SK-N-SH (cell line): ENCODE measurements at regions not wholly inside any gene's neighbourhood (a gene's known extent, or its start where the extent isn't known, plus 50 kb on each side); places are given as distances from the start of the nearest gene placed in this dataset.

ENCODE experiments used
- CTCF ChIA-PET: fragments of 300-600, 350-600 bp; formaldehyde crosslinking; extraction: SDS; loops from one replicate; lab custom pipeline; 2021; lab: Yijun Ruan, JAX
- POLR2A ChIA-PET: fragments of 350-600 bp; sonication (Branson Sonifier 250); formaldehyde crosslinking; extraction: SDS; loops from one replicate; lab custom pipeline; 2020; ENCODE audit warnings: antibody characterized with exemption, inconsistent platforms; lab: Yijun Ruan, JAX
- DNase-seq: peaks from one replicate; pipeline ENCODE4 v3.0.0; 2012
- H2AFZ ChIP-seq: fragments of 200-600 bp; sonication (generic); 2 replicates; pipeline ENCODE4 v1.8.1; 2016; ENCODE audit warnings: antibody characterized with exemption, mild to moderate bottlenecking, low read depth
- H3F3A ChIP-seq: fragments of 200-600 bp; sonication (generic); replicated peaks from 2 replicates; pipeline ENCODE3; 2016; ENCODE audit warnings: antibody characterized with exemption, mild to moderate bottlenecking; ENCODE audit not compliant: insufficient read depth
- H3K27ac ChIP-seq, 2 experiments: fragments of 200-500 bp in 1 of 2; fragments of 200-600 bp in 1 of 2; sonication (Bioruptor generic) in 1 of 2; sonication (generic), shearing (Covaris generic) in 1 of 2; 2 replicates each; pipeline versions ENCODE4 v1.5.1 to v1.6.1; 2014 to 2016; ENCODE audit warnings: low read depth in 2 of 2, inconsistent platforms in 1 of 2, low read length in 1 of 2, mild to moderate bottlenecking in 1 of 2, mixed read lengths in 1 of 2
- H3K27me3 ChIP-seq: fragments of 200-600 bp; sonication (generic), shearing (Covaris generic); 2 replicates; pipeline ENCODE4 v1.6.1; 2016; ENCODE audit warnings: mixed run types; ENCODE audit not compliant: insufficient read depth
- H3K36me3 ChIP-seq, 2 experiments: fragments of 200-500 bp in 1 of 2; fragments of 200-600 bp in 1 of 2; sonication (Bioruptor generic) in 1 of 2; sonication (generic) in 1 of 2; replicated peaks in 1 of 2; 2 replicates each; pipeline versions ENCODE3 to v1.5.1; 2014 to 2016; ENCODE audit warnings: low read length in 1 of 2, mild to moderate bottlenecking in 1 of 2; ENCODE audit not compliant: insufficient read depth in 2 of 2, control insufficient read depth in 1 of 2
- H3K4me1 ChIP-seq, 2 experiments: fragments of 200-500 bp in 1 of 2; fragments of 200-600 bp in 1 of 2; sonication (Bioruptor generic) in 1 of 2; sonication (generic), shearing (Covaris generic) in 1 of 2; 2 replicates each; pipeline versions ENCODE4 v1.5.1 to v1.6.1; 2014 to 2016; ENCODE audit warnings: low read depth in 1 of 2, low read length in 1 of 2, mixed run types in 1 of 2; ENCODE audit not compliant: insufficient read depth in 2 of 2, control insufficient read depth in 1 of 2
- H3K4me2 ChIP-seq: fragments of 200-600 bp; sonication (generic), shearing (Covaris generic); 2 replicates; pipeline ENCODE4 v1.6.1; 2017; ENCODE audit warnings: mixed run types
- H3K4me3 ChIP-seq, 2 experiments: fragments of 200-500 bp in 1 of 2; fragments of 200-600 bp in 1 of 2; sonication (Bioruptor generic) in 1 of 2; sonication (generic), shearing (Covaris generic) in 1 of 2; 2 replicates each; pipeline versions ENCODE4 v1.5.1 to v1.8.1; 2014 to 2016; ENCODE audit warnings: low read depth in 2 of 2, inconsistent platforms in 1 of 2, low read length in 1 of 2, mild to moderate bottlenecking in 1 of 2, mixed read lengths in 1 of 2, moderate library complexity in 1 of 2
- H3K79me2 ChIP-seq: fragments of 200-600 bp; sonication (generic); 2 replicates; pipeline ENCODE4 v1.8.1; 2017; ENCODE audit warnings: mild to moderate bottlenecking; ENCODE audit not compliant: insufficient read depth
- H3K9ac ChIP-seq: fragments of 200-600 bp; sonication (generic); 2 replicates; pipeline ENCODE4 v1.6.1; 2017; ENCODE audit warnings: mixed run types
- H3K9me2 ChIP-seq: fragments of 200-600 bp; sonication (generic); 2 replicates; pipeline ENCODE4 v1.6.1; 2017; ENCODE audit warnings: mixed run types
- H3K9me3 ChIP-seq: fragments of 200-600 bp; sonication (generic); 2 replicates; pipeline ENCODE4 v1.6.1; 2017; ENCODE audit warnings: mixed run types, mild to moderate bottlenecking, moderate library complexity
- H4K20me1 ChIP-seq: fragments of 200-600 bp; sonication (generic); 2 replicates; pipeline ENCODE4 v1.6.1; 2017; ENCODE audit warnings: mild to moderate bottlenecking, mixed run types; ENCODE audit not compliant: insufficient read depth
- EP300 ChIP-seq, 2 experiments: IDR thresholded peaks; 2 replicates each; pipeline versions ENCODE4 v1.4.0 to v1.6.1; 2012; ENCODE audit warnings: borderline replicate concordance in 1 of 2, low read depth in 1 of 2, low read length in 1 of 2
- EZH2phosphoT487 ChIP-seq: fragments of 200-600 bp; sonication (generic); IDR thresholded peaks from 2 replicates; pipeline ENCODE4 v1.6.1; 2017; ENCODE audit warnings: low read depth, mixed run types, mild to moderate bottlenecking, antibody characterized with exemption, moderate library complexity, borderline replicate concordance
- FOSL2 ChIP-seq: IDR thresholded peaks from 2 replicates; pipeline ENCODE4 v1.4.0; 2012; ENCODE audit warnings: low read depth, mild to moderate bottlenecking, moderate library complexity, borderline replicate concordance
- FOXJ3 ChIP-seq: sonication (generic); formaldehyde crosslinking; IDR thresholded peaks from 2 replicates; pipeline ENCODE4 v1.5.1; 2020; ENCODE audit warnings: mild to moderate bottlenecking, missing genetic modification reagents
- GATA2 ChIP-seq: sonication (generic); formaldehyde crosslinking; IDR thresholded peaks from 2 replicates; pipeline ENCODE4 v1.5.0; 2020; ENCODE audit warnings: mild to moderate bottlenecking, missing genetic modification reagents
- JUND ChIP-seq: IDR thresholded peaks from 2 replicates; pipeline ENCODE4 v1.4.0; 2012
- MEF2A ChIP-seq: IDR thresholded peaks from 2 replicates; pipeline ENCODE4 v1.4.0; 2012; ENCODE audit warnings: low read depth, borderline replicate concordance
- MXI1 ChIP-seq: IDR thresholded peaks from 2 replicates; pipeline ENCODE4 v1.6.1; 2012; ENCODE audit warnings: mild to moderate bottlenecking, low read depth, low read length, improper control_type of control experiment
- NFIC ChIP-seq: IDR thresholded peaks from 2 replicates; pipeline ENCODE4 v1.4.0; 2012; ENCODE audit warnings: borderline replicate concordance
- PBX3 ChIP-seq: IDR thresholded peaks from 2 replicates; pipeline ENCODE4; 2012
- POLR2AphosphoS5 ChIP-seq: IDR thresholded peaks from 2 replicates; pipeline ENCODE4 v1.6.1; 2012; ENCODE audit warnings: low read depth, low read length
- RAD21 ChIP-seq: IDR thresholded peaks from 2 replicates; pipeline ENCODE4 v1.6.1; 2012; ENCODE audit warnings: mild to moderate bottlenecking, low read length
- RCOR1 ChIP-seq: fragments of 150-350 bp; IDR thresholded peaks from 2 replicates; pipeline ENCODE4 v1.6.1; 2017; ENCODE audit warnings: antibody characterized with exemption, low read length
- RXRA ChIP-seq: IDR thresholded peaks from 2 replicates; pipeline ENCODE4 v1.4.0; 2012; ENCODE audit warnings: low read depth, mild to moderate bottlenecking, borderline replicate concordance
- TAF1 ChIP-seq: IDR thresholded peaks from 2 replicates; pipeline ENCODE4 v1.6.1; 2012; ENCODE audit warnings: low read depth, mild to moderate bottlenecking, low read length, moderate library complexity, borderline replicate concordance
- TCF12 ChIP-seq: IDR thresholded peaks from 2 replicates; pipeline ENCODE4 v1.4.0; 2012
- TEAD4 ChIP-seq: IDR thresholded peaks from 2 replicates; pipeline ENCODE4 v1.4.0; 2012; ENCODE audit warnings: mild to moderate bottlenecking, borderline replicate concordance; ENCODE audit not compliant: insufficient read depth
- USF2 ChIP-seq: fragments of 150-350 bp; IDR thresholded peaks from 2 replicates; pipeline ENCODE4 v1.6.1; 2017; ENCODE audit warnings: antibody characterized with exemption, low read length, low read depth, borderline replicate concordance
- YY1 ChIP-seq: IDR thresholded peaks from 2 replicates; pipeline ENCODE4 v1.4.0; 2012; ENCODE audit warnings: low read depth, mild to moderate bottlenecking
- WGBS: methylation state at CpG from one replicate; pipeline ENCODE4 v1.1.6; 2017; ENCODE audit warnings: low lambda C conversion rate; 5-methylcytosine and 5-hydroxymethylcytosine counted together
- TF ChIP-seq, protein P1 (sequence below): IDR thresholded peaks from 2 replicates; pipeline ENCODE4 v1.4.0; 2012; ENCODE audit warnings: low read depth
- TF ChIP-seq, protein P2 (sequence below): IDR thresholded peaks from 2 replicates; pipeline ENCODE4 v1.6.1; 2012; ENCODE audit warnings: mild to moderate bottlenecking, low read depth, low read length, moderate library complexity
- TF ChIP-seq, protein P3 (sequence below): IDR thresholded peaks from 2 replicates; pipeline ENCODE4 v1.4.0; 2012; ENCODE audit warnings: low read depth, borderline replicate concordance

DNA sequence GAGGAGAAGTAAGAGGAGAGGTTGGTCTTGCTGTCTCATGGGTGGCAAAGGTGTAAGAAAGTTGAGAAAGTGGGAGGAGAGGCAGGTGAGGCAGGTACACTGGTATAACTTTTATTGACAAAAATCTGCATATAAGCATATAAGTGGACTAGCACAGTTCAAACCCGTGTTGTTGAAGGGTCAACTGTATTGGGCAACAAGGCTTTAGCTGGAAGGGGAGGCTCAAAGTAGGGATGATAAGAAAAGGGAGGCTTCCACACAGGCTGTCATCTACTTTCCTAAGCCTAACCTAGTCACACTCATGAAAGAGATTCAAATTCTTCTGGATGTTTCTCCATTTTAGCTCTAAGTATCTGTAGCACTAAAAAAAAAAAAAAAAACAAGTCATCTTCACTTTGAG, 188.1 kb upstream of the SEMA6D start:
- POLR2A ChIA-PET: interaction anchor here (0.6 kb wide), 1 partner anchor 692 kb away, joined by 3 read pairs; no protein-coding TSS in a partner anchor
- Histone ChIP-seq H3K9me3 (no peaks in the 10 kb centered on the region), H3K9me2 (no peaks in the 10 kb centered on the region), H4K20me1 (no peaks in the 10 kb centered on the region), H3K79me2 (no peaks in the 10 kb centered on the region), H3K9ac (no peak overlapping the region), H3K27me3 (no peaks in the 10 kb centered on the region), H3F3A (no peaks in the 10 kb centered on the region), H3K4me1 (no peaks in the 10 kb centered on the region; a peak in 1 of 4 replicates), H2AFZ (no peak overlapping the region), H3K4me2 (no peak overlapping the region), H3K4me3 (no peak overlapping the region), H3K36me3 (no peaks in the 10 kb centered on the region), H3K27ac (no peak overlapping the region)
- TF ChIP-seq MXI1: no peak
- TF ChIP-seq, protein P1, sequence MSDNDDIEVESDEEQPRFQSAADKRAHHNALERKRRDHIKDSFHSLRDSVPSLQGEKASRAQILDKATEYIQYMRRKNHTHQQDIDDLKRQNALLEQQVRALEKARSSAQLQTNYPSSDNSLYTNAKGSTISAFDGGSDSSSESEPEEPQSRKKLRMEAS: no peak
- TF ChIP-seq TEAD4: no peak
- no peak for TF ChIP-seq USF2
- TF ChIP-seq NFIC: no peak
- TF ChIP-seq FOXJ3: no peak
- no peak for TF ChIP-seq FOSL2
- TF ChIP-seq RAD21: no peak
- TF ChIP-seq RXRA: no peak
- TF ChIP-seq JUND: no peak
- TF ChIP-seq TCF12: no peak
- no peak for TF ChIP-seq RCOR1
- no peak for TF ChIP-seq EP300 (IDR thresholded peaks at IDR 0.05; ENCODE audit: borderline replicate concordance in 1 of 2, low read depth in 1 of 2, low read length in 1 of 2)
- 27% methylated on average over 1 of the region's 1 CpG for WGBS
- CTCF ChIA-PET: interaction anchor here (1.3 kb wide), 1 partner anchor 129 kb away, joined by 4 read pairs; no protein-coding TSS in a partner anchor
- no peak for DNase-seq

DNA sequence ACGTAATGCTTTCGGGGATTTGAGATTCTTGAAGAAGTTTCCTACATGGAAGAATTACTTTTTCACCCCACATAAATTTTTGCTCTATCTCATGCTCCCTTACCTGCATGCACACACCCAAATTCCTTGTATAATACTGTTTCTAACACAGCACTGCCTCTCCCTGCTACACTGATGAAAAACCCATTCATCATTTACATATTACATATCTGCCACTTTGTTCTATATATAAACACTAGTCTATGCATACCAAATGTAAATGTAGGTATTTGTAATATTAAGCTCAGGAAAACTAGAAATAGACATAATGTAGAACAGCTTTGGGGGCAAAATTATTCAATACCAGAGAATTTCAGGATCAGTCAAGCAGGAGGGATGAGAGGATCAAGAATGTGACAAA, 182.6 kb upstream of the SEMA6D start:
- Histone ChIP-seq H3K36me3 (no peaks in the 10 kb centered on the region), H4K20me1 (no peaks in the 10 kb centered on the region), H3K4me1 (no peaks in the 10 kb centered on the region), H3K79me2 (no peaks in the 10 kb centered on the region), H2AFZ (no peak overlapping the region), H3K4me3 (no peak overlapping the region), H3F3A (no peaks in the 10 kb centered on the region), H3K9me3 (no peaks in the 10 kb centered on the region), H3K27ac (no peak overlapping the region), H3K9ac (no peak overlapping the region), H3K9me2 (no peaks in the 10 kb centered on the region; the same call in 1 of the 2 replicates), H3K4me2 (no peak overlapping the region), H3K27me3 (no peaks in the 10 kb centered on the region)
- no peak for DNase-seq
- WGBS: 71% methylated on average over 2 of the region's 2 CpGs
- ChIA-PET CTCF (no interaction called here), POLR2A (no interaction called here)
- TF ChIP-seq, protein P2, sequence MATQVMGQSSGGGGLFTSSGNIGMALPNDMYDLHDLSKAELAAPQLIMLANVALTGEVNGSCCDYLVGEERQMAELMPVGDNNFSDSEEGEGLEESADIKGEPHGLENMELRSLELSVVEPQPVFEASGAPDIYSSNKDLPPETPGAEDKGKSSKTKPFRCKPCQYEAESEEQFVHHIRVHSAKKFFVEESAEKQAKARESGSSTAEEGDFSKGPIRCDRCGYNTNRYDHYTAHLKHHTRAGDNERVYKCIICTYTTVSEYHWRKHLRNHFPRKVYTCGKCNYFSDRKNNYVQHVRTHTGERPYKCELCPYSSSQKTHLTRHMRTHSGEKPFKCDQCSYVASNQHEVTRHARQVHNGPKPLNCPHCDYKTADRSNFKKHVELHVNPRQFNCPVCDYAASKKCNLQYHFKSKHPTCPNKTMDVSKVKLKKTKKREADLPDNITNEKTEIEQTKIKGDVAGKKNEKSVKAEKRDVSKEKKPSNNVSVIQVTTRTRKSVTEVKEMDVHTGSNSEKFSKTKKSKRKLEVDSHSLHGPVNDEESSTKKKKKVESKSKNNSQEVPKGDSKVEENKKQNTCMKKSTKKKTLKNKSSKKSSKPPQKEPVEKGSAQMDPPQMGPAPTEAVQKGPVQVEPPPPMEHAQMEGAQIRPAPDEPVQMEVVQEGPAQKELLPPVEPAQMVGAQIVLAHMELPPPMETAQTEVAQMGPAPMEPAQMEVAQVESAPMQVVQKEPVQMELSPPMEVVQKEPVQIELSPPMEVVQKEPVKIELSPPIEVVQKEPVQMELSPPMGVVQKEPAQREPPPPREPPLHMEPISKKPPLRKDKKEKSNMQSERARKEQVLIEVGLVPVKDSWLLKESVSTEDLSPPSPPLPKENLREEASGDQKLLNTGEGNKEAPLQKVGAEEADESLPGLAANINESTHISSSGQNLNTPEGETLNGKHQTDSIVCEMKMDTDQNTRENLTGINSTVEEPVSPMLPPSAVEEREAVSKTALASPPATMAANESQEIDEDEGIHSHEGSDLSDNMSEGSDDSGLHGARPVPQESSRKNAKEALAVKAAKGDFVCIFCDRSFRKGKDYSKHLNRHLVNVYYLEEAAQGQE: no peak
- TF ChIP-seq GATA2: no peak
- no peak for TF ChIP-seq EZH2phosphoT487
- TF ChIP-seq TAF1: no peak
- TF ChIP-seq POLR2AphosphoS5: no peak
- TF ChIP-seq RCOR1: no peak
- TF ChIP-seq, protein P3, sequence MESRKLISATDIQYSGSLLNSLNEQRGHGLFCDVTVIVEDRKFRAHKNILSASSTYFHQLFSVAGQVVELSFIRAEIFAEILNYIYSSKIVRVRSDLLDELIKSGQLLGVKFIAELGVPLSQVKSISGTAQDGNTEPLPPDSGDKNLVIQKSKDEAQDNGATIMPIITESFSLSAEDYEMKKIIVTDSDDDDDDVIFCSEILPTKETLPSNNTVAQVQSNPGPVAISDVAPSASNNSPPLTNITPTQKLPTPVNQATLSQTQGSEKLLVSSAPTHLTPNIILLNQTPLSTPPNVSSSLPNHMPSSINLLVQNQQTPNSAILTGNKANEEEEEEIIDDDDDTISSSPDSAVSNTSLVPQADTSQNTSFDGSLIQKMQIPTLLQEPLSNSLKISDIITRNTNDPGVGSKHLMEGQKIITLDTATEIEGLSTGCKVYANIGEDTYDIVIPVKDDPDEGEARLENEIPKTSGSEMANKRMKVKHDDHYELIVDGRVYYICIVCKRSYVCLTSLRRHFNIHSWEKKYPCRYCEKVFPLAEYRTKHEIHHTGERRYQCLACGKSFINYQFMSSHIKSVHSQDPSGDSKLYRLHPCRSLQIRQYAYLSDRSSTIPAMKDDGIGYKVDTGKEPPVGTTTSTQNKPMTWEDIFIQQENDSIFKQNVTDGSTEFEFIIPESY: no peak
- TF ChIP-seq, protein P1: no peak
- no peak for TF ChIP-seq YY1
- TF ChIP-seq PBX3: no peak
- no peak for TF ChIP-seq MEF2A
